ENCODE measurements at regions not wholly inside any gene's neighbourhood (a gene's known extent, or its start where the extent isn't known, plus 50 kb on each side); places are given as distances from the start of the nearest gene placed in this dataset.
"Not testable (repeated sequence)": the region's sequence is repeated elsewhere in the genome, so short reads cannot be mapped to it uniquely, and the experiment has no call there.

DNA sequence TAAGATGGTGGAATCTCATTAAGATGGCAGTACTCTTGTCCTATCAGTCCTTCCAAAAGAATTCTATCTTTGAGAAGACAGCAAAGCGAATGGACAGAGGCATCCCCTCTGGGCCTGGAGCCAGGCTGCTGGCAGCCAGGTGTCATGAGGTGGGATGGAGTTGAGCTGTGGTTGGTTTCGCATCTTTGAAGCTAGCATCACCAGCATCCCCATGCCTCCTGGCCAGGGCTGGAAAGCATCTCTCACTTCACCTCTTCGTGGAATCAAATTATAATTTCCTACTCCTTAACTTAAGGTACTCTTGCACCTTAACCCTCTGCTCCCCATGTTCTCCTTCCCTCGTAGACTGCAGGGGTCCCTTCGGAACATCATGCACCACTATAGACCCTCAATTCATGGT is 248.3 kb downstream of the GADD45G start:
- Mint-ChIP-seq H3K27ac (no peak overlapping the region), H3K4me1 (peaks cover 24% of the 10 kb centered on the region), H3K27me3 (ENCODE audit: low read depth, poor library complexity) (peaks cover 13% of the 10 kb centered on the region), H3K9me3 (peaks cover 33% of the 10 kb centered on the region), H3K36me3 (ENCODE audit: low read depth) (peaks cover 20% of the 10 kb centered on the region), H3K4me3 (no peak overlapping the region)
- no peak for DNase-seq
- TF ChIP-seq, protein P1, sequence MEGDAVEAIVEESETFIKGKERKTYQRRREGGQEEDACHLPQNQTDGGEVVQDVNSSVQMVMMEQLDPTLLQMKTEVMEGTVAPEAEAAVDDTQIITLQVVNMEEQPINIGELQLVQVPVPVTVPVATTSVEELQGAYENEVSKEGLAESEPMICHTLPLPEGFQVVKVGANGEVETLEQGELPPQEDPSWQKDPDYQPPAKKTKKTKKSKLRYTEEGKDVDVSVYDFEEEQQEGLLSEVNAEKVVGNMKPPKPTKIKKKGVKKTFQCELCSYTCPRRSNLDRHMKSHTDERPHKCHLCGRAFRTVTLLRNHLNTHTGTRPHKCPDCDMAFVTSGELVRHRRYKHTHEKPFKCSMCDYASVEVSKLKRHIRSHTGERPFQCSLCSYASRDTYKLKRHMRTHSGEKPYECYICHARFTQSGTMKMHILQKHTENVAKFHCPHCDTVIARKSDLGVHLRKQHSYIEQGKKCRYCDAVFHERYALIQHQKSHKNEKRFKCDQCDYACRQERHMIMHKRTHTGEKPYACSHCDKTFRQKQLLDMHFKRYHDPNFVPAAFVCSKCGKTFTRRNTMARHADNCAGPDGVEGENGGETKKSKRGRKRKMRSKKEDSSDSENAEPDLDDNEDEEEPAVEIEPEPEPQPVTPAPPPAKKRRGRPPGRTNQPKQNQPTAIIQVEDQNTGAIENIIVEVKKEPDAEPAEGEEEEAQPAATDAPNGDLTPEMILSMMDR (IDR thresholded peaks at IDR 0.05): no peak

DNA sequence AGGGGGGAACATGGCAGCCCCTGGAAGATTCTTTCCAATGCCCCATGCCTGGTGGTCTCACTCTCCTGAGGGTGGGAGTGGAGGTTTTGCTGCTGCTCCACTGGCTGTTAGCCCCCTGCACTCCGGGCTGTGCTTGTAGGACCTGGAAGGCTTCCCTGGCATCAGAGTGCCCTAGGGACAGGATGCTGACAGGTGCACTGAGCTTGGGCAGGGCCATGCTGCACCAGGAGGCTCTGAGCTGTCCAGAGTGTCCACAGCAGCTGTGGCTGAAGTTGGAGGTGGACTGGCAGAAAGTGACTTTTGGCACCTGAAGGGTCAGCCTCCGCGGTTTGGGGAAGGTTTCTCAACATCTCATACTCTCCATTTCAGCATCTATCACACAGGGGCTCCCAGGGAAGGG is 249.1 kb downstream of the GADD45G start:
- Mint-ChIP-seq H3K27me3 (ENCODE audit: low read depth, poor library complexity) (peaks cover 17% of the 10 kb centered on the region), H3K9me3 (peaks cover 35% of the 10 kb centered on the region), H3K27ac (no peak overlapping the region), H3K4me1 (peaks cover 28% of the 10 kb centered on the region), H3K36me3 (ENCODE audit: low read depth) (peaks cover 25% of the 10 kb centered on the region), H3K4me3 (no peak overlapping the region)
- TF ChIP-seq, protein P1 (IDR thresholded peaks at IDR 0.05): no peak
- no peak for DNase-seq

DNA sequence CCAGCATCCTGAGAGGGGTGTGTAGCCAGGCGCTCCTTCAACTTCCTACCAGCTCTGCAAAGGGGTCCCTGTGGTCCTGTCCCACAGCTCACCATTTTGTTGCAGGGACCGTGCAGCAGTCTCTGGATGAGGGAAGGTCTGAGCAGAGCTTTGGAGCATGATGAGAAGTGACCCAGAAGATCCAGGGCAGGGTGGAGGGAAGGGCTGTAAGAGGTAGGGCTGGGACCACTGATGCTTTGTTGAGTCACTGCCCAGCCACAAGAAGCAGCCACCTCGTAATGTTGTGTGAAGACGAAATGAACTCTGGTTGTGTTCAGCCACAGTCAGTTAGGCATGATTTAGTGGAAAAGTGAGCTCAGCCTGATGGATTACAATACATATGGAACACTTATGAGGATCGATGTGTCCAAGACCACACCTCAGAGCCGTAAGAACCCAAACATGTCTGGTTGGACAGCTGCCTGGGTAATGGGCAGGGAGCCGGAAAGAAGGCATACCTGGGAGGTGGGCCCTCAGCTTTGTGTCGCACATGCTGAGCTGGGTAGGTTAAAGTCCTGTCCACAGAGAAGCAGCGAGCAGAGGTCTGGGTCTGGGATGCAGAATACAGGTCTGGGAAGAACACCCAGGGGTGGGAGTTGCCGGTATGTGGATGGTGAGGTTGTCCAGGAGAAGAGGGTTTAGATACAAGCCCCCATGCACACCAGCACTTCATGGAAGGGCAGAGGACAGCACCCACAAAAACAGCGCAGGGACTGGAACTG is 250.1 kb downstream of the GADD45G start:
- H3K27me3 Mint-ChIP-seq (ENCODE audit: low read depth, poor library complexity): peaks cover 13% of the 10 kb centered on the region
- TF ChIP-seq, protein P1 (IDR thresholded peaks at IDR 0.05): no peak
- peaks cover 38% of the 10 kb centered on the region for H3K4me1 Mint-ChIP-seq
- DNase-seq: no peak
- H3K36me3 Mint-ChIP-seq (ENCODE audit: low read depth): peaks cover 22% of the 10 kb centered on the region
- H3K9me3 Mint-ChIP-seq: peaks cover 31% of the 10 kb centered on the region
- no peak overlapping the region for H3K4me3 Mint-ChIP-seq
- no peak overlapping the region for H3K27ac Mint-ChIP-seq

DNA sequence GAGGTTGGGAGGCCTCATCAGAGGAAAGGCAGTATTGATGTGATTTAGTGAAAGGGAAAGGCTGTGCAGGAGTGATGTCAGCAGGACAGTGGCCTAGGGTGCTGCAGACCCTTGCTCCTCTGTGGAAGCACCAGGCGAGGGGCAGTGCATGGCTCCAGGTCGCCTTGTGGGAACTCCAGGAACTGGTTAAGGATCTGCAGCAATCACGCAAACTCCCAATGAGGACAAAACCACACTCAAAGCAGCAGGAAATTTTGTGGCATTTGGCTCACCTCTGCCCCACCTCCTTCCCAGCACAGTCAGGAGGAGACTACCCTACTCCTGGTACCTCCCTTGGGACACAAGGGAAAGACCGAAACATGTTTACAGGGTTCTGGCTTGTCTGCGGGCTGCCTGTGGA is 251.5 kb downstream of the GADD45G start:
- Mint-ChIP-seq H3K4me1 (peaks cover 36% of the 10 kb centered on the region), H3K27me3 (ENCODE audit: low read depth, poor library complexity) (peaks cover 13% of the 10 kb centered on the region), H3K9me3 (peaks cover 27% of the 10 kb centered on the region), H3K36me3 (ENCODE audit: low read depth) (peaks cover 22% of the 10 kb centered on the region)
- H3K27ac Mint-ChIP-seq, H3K4me3 Mint-ChIP-seq, DNase-seq: not testable (repeated sequence)

DNA sequence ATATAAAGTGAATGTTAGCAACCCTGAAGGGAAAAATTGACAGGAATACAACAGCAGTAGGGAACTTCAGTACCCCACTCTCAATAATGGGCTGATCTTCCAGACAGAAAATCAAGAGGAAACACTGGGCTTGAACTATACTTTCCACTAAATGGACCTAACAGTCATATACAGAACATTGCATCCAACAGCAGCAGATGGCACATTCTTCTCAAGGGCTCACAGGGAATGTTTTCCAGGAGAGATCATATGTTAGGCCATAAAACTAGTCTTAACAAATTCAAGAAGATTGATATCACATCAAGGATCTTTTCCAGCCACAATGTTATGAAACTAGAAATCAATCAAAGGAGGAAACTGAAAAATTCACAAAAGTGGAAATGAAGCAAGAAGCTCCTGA is 252.1 kb downstream of the GADD45G start:
- H3K4me3 Mint-ChIP-seq, H3K27ac Mint-ChIP-seq, DNase-seq: not testable (repeated sequence)
- peaks cover 36% of the 10 kb centered on the region for H3K4me1 Mint-ChIP-seq
- peaks cover 22% of the 10 kb centered on the region for H3K36me3 Mint-ChIP-seq (ENCODE audit: low read depth)
- H3K9me3 Mint-ChIP-seq: peaks cover 27% of the 10 kb centered on the region
- H3K27me3 Mint-ChIP-seq (ENCODE audit: low read depth, poor library complexity): peaks cover 13% of the 10 kb centered on the region

DNA sequence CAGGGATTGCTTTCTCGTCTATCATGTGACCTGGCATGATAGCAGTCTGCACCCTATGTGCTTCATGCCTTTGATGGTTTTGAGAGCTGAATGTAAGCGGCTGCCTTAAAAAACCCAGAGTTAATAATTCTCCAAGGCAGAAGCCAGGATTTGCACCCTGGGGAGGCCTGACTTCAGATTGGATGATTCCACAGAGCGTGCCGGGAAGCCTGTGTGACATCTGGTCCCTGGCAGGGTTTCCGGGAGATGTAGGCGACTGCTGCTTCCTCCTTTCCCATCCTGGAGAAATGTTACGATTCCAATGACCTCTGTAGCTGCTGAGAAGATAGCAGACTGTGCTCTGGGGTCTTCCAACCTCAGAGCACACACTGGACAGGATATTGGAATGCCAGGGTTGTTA is 255.0 kb downstream of the GADD45G start:
- DNase-seq; H3K27me3 Mint-ChIP-seq (ENCODE audit: low read depth, poor library complexity); H3K4me3 Mint-ChIP-seq: not testable (repeated sequence)
- Mint-ChIP-seq H3K27ac (peak overlapping the region; percentile 22), H3K36me3 (ENCODE audit: low read depth) (peaks cover 22% of the 10 kb centered on the region), H3K9me3 (peaks cover 27% of the 10 kb centered on the region), H3K4me1 (peaks cover 63% of the 10 kb centered on the region)

DNA sequence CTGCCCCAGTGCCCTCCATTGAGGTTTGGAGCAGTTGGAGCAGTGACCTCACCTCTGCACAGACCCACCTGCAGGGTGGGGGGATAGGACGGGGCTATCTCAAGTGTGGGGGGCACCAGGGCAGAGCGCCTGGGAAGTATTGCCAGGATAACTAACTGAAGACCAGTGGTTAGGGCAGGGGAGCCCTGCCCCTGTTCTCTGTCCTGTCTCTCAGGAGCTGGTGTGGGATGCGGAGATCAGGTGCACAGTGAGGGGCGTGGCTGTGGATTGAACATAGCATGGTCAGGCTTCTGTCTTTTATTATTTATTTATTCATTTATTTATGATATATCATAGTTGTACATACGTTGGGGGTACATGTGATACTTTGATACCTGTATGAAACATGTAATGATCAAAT is 256.6 kb downstream of the GADD45G start:
- not testable (repeated sequence) for DNase-seq, H3K4me3 Mint-ChIP-seq, H3K27ac Mint-ChIP-seq
- Mint-ChIP-seq H3K27me3 (ENCODE audit: low read depth, poor library complexity) (peaks cover 14% of the 10 kb centered on the region), H3K9me3 (peaks cover 27% of the 10 kb centered on the region), H3K4me1 (peaks cover 56% of the 10 kb centered on the region), H3K36me3 (ENCODE audit: low read depth) (peaks cover 22% of the 10 kb centered on the region)

DNA sequence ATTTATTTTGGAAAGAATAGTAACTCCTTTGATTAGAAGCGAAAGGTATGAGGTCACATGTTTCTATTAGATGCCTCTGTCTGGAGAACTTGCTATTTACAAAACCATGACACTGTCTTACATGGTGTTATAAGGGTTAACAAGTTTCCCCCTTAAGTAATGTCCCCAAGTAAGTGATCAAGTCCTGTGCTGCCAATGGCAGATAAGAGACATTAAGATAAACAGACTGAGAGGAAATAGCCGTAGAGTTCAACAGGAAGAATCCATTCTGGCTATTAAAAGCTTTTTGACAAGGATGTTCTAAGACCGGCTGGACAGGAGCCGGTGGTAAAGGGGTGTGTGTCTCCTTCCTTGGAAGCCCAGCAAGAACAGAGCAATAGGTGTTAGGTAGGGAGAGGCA is 257.5 kb downstream of the GADD45G start:
- Mint-ChIP-seq H3K27ac (no peak overlapping the region), H3K27me3 (ENCODE audit: low read depth, poor library complexity) (peaks cover 14% of the 10 kb centered on the region), H3K4me3 (no peak overlapping the region), H3K36me3 (ENCODE audit: low read depth) (peaks cover 14% of the 10 kb centered on the region), H3K4me1 (peaks cover 54% of the 10 kb centered on the region), H3K9me3 (peaks cover 19% of the 10 kb centered on the region)
- TF ChIP-seq, protein P1 (IDR thresholded peaks at IDR 0.05): no peak
- no peak for DNase-seq
